8988T (cell line): ENCODE measurements at regions not wholly inside any gene's neighbourhood (a gene's known extent, or its start where the extent isn't known, plus 50 kb on each side); places are given as distances from the start of the nearest gene placed in this dataset.

Experiments
- DNase-seq: peaks from one replicate; pipeline ENCODE4 v3.0.0; 2011

DNA sequence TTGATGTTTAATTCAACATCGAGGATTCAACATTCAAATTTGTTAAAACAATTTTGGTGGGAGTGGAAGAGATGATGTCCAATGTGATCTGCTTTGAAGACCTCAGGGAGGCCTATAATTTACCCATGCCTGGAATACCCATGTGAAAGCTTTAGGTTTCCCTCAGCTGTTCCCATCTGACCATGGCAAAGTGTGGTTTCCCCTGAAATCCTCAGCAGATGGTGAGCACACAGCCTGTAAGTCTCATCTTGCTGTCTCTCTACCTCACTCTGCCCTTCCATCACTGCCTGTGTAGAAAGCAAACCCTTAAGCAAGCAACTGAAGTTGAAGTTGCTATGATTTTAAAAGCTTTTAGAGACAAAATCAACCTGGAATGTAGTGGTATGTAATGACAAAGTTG lies 80.1 kb upstream of the ATF3 start:
- DNase-seq = no peak

DNA sequence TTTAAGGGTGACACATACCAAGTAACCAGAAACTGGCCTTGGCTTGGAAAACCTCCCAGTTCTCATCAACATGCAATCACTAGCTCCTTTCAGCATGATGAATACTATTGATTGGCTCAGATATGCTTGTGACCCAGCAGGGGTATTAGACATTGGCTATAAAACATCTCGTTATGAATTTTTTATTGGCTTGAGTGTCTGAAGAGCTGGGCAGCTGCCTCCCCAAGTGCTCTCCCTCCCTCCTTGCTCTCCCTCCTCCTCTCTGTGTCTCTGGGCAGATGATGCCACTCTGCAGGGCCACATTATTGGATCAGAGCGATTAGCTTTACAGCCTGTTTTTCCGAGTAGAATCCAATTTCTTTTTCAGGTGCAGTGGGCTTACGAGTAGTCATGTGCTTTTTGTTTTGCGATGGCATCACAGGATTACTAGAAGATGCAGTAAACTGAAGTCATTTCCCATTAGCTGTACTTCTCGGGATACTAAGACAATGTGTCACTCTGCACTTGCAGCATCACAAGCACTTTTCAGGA lies 79.3 kb upstream of the ATF3 start:
- DNase-seq = no peak

DNA sequence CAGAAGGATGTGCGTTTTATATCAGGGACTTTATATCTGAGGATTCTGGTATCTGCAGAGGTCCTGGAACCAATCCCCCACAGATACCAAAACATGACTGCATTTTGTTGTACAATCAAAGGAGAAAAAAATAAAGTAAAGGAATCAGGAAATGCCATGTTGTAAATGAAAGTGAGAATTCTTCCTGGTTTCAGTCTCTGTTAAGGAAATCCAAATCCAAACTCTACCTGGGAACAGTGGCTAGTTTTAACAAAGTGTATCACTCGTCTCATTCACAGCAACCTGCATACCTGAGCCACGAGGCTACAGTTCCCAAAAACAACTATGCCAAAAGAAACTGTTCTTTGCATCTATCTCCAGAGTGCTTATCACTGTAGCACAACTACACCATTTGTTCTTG lies 77.3 kb upstream of the ATF3 start:
- no peak for DNase-seq

DNA sequence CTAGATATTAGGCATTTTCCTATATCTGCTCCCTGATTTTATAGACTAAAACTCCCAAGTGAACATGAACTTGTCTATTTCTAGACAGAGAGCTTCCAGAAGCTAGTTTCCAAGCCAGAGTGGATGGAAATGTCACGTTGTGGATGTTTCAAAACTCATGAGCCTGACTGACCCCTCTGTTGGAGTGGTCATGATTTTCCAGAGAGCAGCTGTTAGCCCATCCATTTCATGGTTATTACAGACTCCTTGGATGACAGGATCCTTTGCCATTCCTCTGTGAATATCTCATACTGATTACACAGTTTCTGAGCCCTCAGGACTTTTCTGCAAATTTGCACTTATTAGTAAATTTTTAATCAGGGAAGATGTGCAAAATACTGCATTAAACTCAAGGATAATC lies 76.8 kb upstream of the ATF3 start:
- no peak for DNase-seq

DNA sequence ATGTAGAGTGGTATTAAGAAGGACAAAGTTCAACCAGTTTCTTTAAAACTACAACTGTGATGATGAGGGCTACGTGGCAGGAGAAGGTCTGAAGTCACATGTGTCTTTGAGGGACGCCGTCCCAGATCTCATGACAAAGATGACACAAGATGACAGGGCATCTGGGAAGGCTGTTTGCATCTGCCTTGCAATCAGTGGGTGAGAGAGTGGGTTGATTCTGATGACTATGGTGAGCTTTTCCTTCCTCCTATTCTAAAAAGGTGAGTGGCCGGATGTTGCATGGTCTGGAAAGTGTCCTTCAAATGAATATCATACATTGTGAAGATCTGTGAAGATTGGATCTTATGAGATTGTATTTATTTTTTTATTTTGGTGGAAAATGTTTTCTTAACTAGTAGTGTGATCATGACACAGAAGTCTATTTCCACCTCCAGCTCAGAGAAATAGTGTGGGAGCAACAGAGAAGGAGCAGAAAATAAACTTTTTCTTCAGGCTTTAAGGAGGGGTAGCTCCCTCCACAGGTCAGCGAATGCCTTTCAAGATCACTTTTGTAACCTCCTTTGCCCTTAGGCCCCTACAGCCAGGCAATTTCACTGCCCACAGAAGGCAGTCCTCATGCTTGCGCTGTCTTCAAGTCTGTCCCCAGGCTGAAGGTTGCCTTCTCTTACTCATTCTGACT lies 76.0 kb upstream of the ATF3 start:
- DNase-seq = no peak

DNA sequence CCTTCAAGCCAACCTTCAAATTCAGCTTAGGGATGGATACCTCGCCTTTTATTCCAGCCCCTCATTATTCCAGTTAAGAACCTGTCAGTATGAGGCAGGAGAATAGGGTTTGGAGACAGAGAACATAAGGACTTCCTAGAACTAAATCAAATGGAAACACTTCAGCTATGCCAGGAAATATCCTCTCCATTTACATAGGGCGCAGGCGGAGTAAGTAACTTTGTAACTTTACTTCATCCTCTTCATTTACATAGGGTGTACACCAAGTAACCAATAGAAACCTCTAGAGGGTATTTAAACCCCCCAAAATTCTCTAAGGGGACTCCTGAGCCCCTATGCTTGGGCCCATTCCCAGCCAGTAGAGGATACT lies 75.4 kb upstream of the ATF3 start:
- DNase-seq = no peak

DNA sequence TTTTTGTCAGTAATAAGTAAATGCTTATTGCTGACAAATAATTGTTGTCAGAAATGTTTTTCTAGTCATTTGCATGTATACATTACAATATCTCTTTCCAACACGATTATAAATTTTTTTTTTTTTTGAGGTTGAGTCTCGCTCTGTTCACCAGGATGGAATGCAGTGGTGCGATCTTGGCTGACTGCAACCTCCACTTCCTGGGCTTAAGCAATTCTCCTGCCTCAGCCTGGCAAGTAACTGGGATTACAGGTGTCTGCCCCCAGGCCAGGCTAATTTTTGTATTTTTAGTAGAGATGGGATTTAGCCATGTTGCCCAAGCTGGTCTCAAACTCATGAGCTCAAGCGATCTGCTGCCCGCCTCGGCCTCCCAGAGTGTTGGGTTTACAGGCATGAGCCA lies 72.0 kb upstream of the ATF3 start:
- no peak for DNase-seq

DNA sequence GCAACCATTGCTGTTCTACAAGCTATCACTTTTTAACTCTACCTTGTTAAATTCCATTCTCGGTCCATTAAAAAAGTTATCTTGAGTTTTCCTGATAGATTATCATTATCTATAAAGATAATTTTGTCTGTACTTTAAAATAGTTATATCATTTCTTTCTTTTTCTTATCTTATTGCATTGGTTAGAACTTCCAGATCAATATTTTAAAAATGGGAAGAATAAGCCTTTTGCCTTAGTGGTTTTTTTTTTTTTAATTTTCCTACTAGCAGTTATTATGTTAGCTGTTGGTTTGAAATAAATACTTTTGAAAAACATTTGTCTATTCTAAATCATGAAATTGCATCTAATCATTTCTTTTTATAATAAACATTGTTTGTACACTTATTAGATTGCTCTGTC lies 71.0 kb upstream of the ATF3 start:
- DNase-seq = no peak

DNA sequence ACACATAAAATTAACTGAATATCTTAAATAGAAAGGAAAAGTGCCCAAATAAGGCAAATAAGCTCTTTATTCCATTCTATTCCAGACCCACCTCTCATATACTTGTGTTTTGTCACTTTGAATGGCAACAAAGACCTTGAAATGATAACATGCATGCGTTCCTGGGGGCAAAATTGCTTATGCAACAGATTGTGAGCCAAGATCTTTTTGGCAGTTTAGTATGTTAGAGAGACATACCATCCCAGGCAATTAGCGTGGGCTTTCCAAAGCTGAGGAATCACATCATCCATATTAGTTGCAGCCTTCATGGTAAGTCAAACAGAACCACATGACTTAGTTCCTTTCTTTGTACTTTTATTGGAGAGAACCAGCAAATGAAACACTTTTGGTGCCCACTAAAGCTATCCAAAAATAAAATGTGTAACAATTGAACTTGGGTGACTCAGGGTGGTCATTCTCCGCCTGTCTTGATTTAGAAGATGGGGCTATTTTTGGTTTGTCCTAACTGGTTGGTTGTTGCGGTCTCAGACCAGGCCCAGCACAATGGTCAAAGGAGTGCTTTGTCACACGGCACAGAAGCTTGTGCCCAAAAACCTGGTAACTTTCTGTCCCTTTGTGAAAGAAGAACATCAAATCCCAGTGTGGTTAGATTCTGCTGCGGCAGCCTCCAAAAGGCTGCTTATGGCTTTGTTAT lies 68.7 kb upstream of the ATF3 start:
- DNase-seq = no peak

DNA sequence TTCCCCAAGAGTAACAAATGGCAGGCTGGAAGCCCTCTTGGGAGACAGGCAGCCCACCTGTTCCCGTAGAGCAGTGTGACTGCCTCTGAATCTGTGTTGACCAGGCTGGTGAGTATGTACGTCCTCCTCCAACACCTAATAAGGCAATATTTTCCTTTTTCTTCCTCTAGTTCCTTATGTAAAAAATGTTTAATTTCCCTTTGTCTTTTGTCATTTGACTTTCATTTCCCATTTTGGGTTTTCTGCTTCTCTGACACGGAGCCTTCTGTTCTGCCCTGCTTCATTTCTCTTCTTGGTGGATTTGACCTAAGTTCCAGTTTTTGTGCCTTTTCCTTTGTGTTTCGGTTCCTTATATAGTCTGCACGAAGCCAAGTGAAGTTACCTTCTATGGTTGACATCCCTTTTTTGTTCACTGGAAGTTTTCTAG lies 65.8 kb upstream of the ATF3 start:
- no peak for DNase-seq

DNA sequence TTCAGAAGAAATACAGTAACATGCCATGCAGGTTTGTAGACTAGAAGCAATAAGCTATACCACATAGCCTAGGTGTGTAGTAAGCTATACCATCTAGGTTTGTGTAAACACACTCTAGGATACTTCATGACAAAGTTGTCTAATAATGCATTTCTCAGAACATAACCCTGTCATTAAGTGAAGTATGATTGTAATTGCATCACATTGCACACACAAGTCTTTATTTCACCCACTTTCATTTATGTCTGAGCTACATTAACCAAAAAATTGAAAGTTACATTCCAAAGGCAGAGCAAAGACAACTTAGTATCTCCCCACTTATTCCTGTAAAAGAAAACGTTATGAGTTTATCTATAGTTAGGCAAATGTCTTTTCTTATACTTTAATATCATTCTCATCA lies 64.5 kb upstream of the ATF3 start:
- no peak for DNase-seq

DNA sequence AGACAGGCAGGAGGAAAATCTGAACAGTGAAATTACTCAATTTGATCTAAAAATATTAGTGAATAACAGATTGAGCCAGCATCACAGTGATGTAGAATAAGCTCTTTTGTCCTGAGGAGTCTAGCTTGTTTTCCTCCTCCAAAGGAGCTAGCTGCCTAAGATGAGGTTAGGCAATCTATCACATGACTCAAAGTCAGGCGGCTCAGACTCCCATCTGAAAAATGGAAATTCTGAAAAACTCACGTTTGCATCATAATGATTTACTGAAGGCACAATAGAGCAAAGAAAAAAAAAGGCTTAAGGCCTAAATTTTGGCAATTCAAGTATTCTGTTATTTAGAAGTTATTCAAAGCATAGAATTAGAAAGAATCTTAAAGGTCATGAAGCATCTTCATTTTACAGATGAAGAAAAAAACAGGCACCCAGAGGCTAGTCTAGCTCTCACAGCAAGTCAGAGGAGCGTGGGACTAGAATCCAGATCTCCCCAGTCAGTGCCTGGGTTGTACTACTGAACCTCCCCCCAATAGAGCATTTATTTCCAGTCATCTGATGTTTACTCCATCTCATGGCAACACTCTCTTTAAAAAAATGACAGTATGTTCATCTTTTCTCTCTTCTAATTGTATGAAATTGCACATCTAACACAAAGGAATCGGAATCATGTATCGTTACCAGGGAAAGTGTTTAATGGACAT lies 62.5 kb upstream of the ATF3 start:
- DNase-seq = no peak

DNA sequence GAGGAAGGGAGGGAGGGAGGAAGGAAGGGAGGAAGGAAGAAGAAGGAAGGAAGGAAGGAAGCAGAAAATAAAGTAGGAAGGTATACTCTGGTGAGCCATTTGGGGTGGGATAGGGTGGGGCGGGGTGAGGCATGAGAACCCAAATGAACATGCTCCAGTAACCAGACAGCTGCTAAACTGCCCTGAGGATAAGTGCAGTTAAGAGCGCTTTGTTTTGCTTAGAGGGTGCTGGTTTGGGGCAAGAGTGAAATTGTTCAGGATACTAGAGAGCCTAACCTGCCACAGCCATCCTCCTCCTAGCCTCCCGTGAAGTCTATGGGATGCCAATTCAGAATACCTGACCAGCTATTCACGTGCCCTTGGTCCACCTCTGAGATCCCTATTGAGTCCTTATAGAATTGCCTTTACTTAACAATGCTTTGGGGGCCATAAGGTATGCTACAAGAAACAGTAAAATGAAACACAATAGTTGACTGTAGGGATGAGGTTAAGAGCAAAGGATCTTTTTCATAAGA lies 59.0 kb upstream of the ATF3 start:
- DNase-seq = no peak

DNA sequence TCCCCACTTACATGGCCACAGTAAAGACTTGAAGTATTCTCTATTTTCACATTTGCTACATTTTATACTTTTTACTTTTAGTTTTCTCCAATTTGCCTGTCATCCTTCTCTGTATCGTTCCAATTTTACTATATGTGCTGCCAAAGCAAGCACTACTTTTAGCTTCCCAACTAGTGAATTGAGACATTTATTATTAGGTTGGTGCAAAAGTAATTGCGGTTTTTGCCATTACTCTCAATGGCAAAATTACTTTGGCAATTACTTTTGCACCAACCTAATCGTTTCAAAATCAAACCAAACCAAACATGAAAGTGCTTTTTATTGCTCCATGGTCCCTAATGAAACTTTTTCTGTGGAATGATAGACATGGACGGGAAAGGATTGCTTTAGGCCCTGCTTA lies 56.6 kb upstream of the ATF3 start:
- DNase-seq = no peak

DNA sequence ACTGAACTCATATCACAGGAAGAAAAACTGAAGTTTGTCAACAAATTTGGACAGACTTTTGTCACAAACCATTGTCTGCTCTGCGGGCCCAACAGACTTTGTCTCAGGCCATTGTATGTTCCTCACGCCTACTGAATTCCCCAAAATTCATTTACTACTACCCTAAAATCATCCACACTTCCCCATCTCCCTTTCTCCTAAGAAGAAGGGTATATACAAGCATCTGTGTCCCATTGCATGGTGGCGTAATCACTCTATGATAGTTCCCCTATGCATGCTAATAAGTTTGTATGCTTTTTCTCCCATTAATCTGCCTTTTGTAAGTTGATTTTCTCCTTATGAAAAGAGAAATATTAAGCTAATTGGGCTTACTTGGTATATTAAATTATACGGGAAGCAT lies 54.9 kb upstream of the ATF3 start:
- DNase-seq = no peak

DNA sequence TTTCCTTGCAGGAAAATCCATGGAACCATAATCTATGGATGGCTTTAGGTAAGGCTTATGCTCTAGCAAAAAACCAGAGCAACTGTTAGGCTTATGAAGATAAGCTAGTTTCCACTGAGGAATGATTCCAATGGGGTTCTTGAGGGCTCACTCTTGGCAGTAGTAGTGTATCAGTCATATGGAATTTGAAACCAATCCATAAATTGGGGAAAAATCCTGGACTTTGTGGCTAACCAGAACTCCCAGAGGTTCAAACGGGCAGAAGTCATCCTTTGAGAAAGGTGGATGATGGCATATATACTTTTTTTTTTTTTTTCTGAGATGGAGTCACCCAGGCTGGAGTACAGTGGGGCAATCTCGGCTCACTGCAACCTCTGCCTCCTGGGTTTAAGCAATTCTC lies 54.2 kb upstream of the ATF3 start:
- DNase-seq = no peak

DNA sequence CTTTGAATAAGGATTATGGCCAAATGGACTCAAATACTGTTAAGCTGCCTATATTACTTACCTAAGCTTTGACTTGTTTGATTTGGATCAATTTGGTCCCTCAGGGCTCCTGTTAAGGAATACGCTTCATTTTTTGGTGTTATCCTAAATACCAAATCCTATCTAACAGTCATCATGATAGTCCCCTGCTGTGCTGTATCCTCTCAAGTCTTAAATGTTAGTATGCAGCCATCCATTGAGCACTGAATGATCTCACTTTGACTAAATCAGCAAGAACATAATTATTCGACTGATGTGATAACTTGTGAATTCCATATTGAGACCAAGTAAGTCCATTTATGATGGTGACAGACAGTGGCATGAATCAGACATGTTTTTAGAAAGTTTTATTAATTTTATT lies 53.1 kb upstream of the ATF3 start:
- DNase-seq = no peak

DNA sequence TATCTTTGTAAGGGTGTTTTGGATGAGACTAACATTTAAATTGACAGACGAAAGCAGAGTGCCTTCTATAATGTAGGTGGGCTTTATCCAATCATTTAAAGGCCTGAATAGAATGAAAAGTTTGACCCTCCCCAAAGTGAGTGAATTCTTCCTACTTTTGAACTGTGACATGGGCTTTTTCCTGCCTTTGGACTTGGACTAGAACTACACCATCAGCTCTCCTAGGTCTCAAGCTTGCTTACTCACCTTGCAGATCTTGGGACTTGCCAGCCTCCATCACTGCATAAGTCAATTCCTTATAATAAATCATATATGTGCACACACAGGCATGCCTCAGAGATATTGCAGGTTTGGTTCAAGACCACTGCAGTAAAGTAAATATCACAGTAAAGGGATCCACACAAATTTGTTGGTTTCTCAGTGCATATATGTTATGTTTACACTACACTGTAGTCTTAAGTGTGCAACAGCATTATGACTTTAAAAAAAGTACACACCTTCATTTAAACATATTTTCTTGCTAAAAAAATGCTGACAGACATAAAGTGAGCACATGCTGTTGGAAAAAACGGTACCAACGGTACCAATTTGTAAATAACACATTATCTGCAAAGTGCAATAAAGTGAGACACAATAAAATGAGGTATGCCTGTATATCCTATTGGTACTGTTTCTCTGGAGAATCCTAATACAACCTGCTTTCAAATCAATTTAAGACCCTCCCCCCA lies 51.6 kb upstream of the ATF3 start:
- DNase-seq = no peak

DNA sequence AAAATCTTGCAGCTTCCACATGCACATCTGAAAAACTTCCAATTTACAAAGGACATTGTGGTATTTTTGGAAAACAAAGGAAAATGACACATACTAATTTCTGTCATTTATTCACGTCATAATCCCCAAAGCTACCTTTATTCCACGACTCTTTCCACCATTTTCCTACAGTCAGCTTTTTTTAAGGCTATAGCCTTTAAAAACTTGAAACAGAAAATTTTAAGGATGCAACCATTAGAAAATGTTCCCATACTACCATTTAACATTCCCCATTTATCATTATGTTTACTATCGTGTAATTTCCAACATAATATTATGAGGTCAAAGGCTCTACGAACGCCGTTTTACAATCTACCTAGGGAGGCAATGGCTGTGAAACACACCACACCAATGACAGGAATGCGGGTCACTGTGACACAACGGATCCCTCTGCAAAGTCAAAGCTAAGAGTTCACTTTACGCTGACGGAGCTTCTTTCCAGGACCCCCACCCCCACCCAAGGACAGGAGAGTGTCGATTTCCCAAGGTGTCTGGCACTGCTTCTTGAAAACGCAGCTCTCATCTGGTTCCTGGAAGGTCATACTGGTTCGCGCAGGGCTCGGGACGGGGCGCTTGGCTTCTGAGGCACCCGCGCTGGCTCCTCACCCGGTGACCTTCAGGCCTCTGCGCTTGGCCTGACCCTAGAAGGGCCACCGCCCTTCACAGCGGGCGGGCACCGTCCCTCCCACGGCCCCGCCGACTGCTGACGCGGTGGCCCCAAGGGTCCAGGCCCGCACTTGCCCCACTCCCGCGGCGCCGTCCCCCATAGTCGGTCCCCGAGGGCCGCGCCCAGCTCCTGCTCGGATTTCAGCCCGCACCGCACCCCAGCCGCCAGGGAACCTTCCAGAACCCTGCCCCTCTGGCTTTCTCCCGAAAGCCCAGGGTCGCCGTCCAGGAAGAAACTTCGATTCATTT lies 50.5 kb upstream of the ATF3 start:
- no peak for DNase-seq

DNA sequence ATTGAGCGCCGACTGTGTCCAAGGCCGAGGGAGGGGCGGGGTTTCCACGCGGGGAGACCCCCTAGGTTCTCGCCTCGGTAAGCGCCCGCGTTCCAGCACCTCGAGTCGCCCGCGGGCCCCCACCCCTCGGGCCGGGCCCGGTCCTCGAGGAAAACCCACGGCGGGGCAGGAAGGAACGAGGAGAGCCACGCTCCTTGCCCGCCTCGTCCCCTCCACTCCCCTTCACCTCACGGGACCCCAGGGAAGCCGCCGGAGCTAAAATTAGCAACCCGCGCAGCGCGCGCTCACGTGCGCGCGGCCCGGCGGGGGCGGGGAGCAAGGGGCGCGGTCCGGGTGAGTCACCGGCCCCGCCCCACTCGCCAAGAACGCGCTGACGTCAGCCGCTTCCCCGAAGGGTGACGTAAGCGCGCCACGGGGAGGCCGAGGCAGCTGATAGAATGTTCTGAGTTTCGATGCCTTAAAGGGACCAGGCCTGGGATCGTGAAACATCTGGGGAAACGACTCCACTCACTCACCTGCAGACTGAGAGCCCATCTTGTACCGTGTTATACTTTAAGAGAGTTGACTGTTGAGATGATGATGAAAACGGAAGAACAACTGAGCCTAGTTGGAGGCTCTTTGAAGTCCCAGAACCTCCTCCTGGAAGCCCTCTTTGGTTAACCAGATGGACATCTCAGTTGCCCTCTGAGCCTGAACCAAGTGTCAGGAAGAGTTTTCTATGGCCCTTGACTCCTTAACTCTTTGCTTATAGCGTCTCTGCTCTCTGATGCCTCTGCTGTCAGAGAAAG lies 49.7 kb upstream of the ATF3 start:
- peak; percentile 65 for DNase-seq
